Fibroblast of skin of right biceps (primary cell): ENCODE measurements at regions not wholly inside any gene's neighbourhood (a gene's known extent, or its start where the extent isn't known, plus 50 kb on each side); places are given as distances from the start of the nearest gene placed in this dataset.

Experiments
- DNase-seq: peaks from one replicate; pipeline ENCODE4 v3.0.0-alpha.2; 2013

- peak; percentile 49 for DNase-seq
These were observed 51.0 kb upstream of the GAS7 start for GRCh38 chr17:10249271-10250010.
